Kidney (tissue), 13 donors: ENCODE measurements at regions not wholly inside any gene's neighbourhood (a gene's known extent, or its start where the extent isn't known, plus 50 kb on each side); places are given as distances from the start of the nearest gene placed in this dataset.

ENCODE experiments used
- DNase-seq, 5 donors: peaks; one replicate each; pipeline ENCODE4 v3.0.0-alpha.2; 2013 to 2020
- FAIRE-seq: peaks from 2 replicates; lab custom pipeline; 2012; peaks lifted over from hg19 to GRCh38; lab: Jason Lieb, UNC
- H3K27ac ChIP-seq, 2 donors: one replicate each; pipeline ENCODE4 v1.7.0; 2013; ENCODE audit warnings: low read depth in 2 of 2, low read length in 2 of 2, inconsistent platforms in 1 of 2
- H3K27me3 ChIP-seq: one replicate; pipeline ENCODE4 v1.7.1; 2013; ENCODE audit warnings: low read length, inconsistent platforms; ENCODE audit not compliant: control insufficient read depth, insufficient read depth
- H3K36me3 ChIP-seq, 3 donors: one replicate each; pipeline versions ENCODE4 v1.7.0 to v1.7.1; 2013; ENCODE audit warnings: low read length in 3 of 3, control low read depth in 1 of 3, inconsistent platforms in 1 of 3; ENCODE audit not compliant: insufficient read depth in 3 of 3, control insufficient read depth in 2 of 3
- H3K4me1 ChIP-seq, 3 donors: one replicate each; pipeline versions ENCODE4 v1.7.0 to v1.7.1; 2013; ENCODE audit warnings: low read length in 3 of 3, inconsistent platforms in 1 of 3, low read depth in 1 of 3; ENCODE audit not compliant: control insufficient read depth in 2 of 3, insufficient read depth in 2 of 3
- H3K4me3 ChIP-seq, 3 donors: one replicate each; pipeline versions ENCODE4 v1.7.0 to v1.8.1; 2013; ENCODE audit warnings: low read length in 3 of 3, control low read depth in 1 of 3, inconsistent platforms in 1 of 3
- H3K9ac ChIP-seq, 3 donors: one replicate each; pipeline versions ENCODE4 v1.7.0 to v1.7.1; 2013; ENCODE audit warnings: low read length in 3 of 3, control low read depth in 1 of 3, inconsistent platforms in 1 of 3
- H3K9me3 ChIP-seq, 3 donors: one replicate each; pipeline versions ENCODE4 v1.7.0 to v1.7.1; 2013; ENCODE audit warnings: low read length in 3 of 3, control low read depth in 1 of 3, inconsistent platforms in 1 of 3; ENCODE audit not compliant: control insufficient read depth in 2 of 3, insufficient read depth in 1 of 3
- CTCF ChIP-seq: IDR thresholded peaks from 3 replicates; pipeline ENCODE4 v1.5.1; 2012; ENCODE audit warnings: mild to moderate bottlenecking, moderate library complexity, borderline replicate concordance; ENCODE audit not compliant: insufficient read depth; ENCODE audit errors: extremely low read depth
- intact Hi-C: fragments of 100-400 bp; cut with DNase I; formaldehyde crosslinking; loops from one replicate; pipeline ENCODE4 v1.11.1; 2022
- donor health status: control.
- donor health status: control.
- donor health status: control.
- donor health status: control.
- donor health status: control.
- donor health status: DM: yes; HTN: yes; CAD: no.
- donor health status: Normal renal cell carcinoma (clear cell type).

- no peaks in the 10 kb centered on the region for H3K9me3 ChIP-seq
- FAIRE-seq (no peak), DNase-seq (no peak)
- no peaks in the 10 kb centered on the region for H3K36me3 ChIP-seq
- no peak for TF ChIP-seq CTCF
- H3K27me3 ChIP-seq = no peaks in the 10 kb centered on the region
- no peak overlapping the region for H3K9ac ChIP-seq
- no peak overlapping the region for H3K4me3 ChIP-seq
- no peaks in the 10 kb centered on the region for H3K4me1 ChIP-seq
- intact Hi-C loops = no loop called here
- no peak overlapping the region for H3K27ac ChIP-seq
Measured at GRCh38 chr16:76732894-76733293, 455.7 kb downstream of the CNTNAP4 start.

GRCh38 chr16:76741623-76742022, 449.4 kb upstream of the MON1B start:
- H3K27ac ChIP-seq = no peak overlapping the region
- no peaks in the 10 kb centered on the region for H3K27me3 ChIP-seq
- H3K9ac ChIP-seq = no peak overlapping the region
- no peak overlapping the region for H3K4me3 ChIP-seq
- no peaks in the 10 kb centered on the region for H3K4me1 ChIP-seq
- intact Hi-C loops = no loop called here
- no peak for DNase-seq
- TF ChIP-seq CTCF = no peak
- no peaks in the 10 kb centered on the region for H3K36me3 ChIP-seq
- FAIRE-seq = no peak
- H3K9me3 ChIP-seq = peaks cover 0 to 11% (median 0%) of the 10 kb centered on the region in 3 donors

GRCh38 chr16:76748461-76749348, 442.3 kb upstream of the MON1B start:
- Histone ChIP-seq H3K36me3 (no peaks in the 10 kb centered on the region), H3K4me1 (no peaks in the 10 kb centered on the region), H3K9ac (no peak overlapping the region), H3K9me3 (no peaks in the 10 kb centered on the region), H3K27ac (no peak overlapping the region), H3K27me3 (no peaks in the 10 kb centered on the region), H3K4me3 (no peak overlapping the region)
- DNase-seq (peak in 1 of 5 donors; percentile 2), FAIRE-seq (no peak)
- no peak for TF ChIP-seq CTCF
- intact Hi-C loops = no loop called here
